ENCODE measurements at regions not wholly inside any gene's neighbourhood (a gene's known extent, or its start where the extent isn't known, plus 50 kb on each side); places are given as distances from the start of the nearest gene placed in this dataset.

GRCh38 chrX:77396781-77397180 is 50.4 kb upstream of the FGF16 start:
- TF ChIP-seq CTCF (IDR thresholded peaks at IDR 0.05; ENCODE audit: low read depth, low read length) (no peak), EZH2phosphoT487 (IDR thresholded peaks at IDR 0.05; ENCODE audit: low read depth) (no peak)

All from OCI-LY3 (cell line).